ENCODE measurements at regions not wholly inside any gene's neighbourhood (a gene's known extent, or its start where the extent isn't known, plus 50 kb on each side); places are given as distances from the start of the nearest gene placed in this dataset.

DNA sequence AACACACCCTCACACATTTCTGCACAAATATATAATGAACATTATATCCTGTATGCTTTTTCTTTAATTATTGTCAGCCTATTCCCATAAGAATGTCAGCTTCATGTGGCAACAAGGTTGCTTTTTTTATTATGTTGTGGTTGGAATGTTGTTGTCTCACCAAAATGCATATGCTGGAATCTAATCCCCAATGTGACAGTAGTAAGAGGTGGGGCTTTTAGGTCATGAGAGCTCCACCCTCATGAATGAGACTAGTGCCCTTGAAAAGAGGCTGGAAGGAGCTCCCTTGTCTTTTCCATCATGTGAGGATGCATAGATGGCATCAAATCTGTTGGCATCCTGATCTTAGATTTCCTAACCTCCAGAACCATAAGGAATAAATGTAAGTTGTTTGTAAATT lies 131.3 kb upstream of the IRX6 start:
- no peak overlapping the region for H3K27ac ChIP-seq (ENCODE audit: low read length)
- no peaks in the 10 kb centered on the region for H3K9me2 ChIP-seq (replicated peaks; ENCODE audit: low read length)
- no peak overlapping the region for H3K4me2 ChIP-seq (ENCODE audit: low read length)
- BruUV-seq (replicated peaks) = no TSS peak
- DNase-seq (no peak), ATAC-seq (no peak)
- H3K9me3 ChIP-seq (ENCODE audit: low read length) = no peaks in the 10 kb centered on the region
- CTCF ChIA-PET = no interaction called here
- H2AFZ ChIP-seq (ENCODE audit: low read length) = no peak overlapping the region
- H3K36me3 ChIP-seq (ENCODE audit: low read depth, low read length) = no peaks in the 10 kb centered on the region
- no peaks in the 10 kb centered on the region for H3K27me3 ChIP-seq (ENCODE audit: low read length)
- no peak overlapping the region for H3K9ac ChIP-seq (ENCODE audit: low read length)
- no peaks in the 10 kb centered on the region for H4K20me1 ChIP-seq (ENCODE audit: low read length)
- intact Hi-C loops (cut with micrococcal nuclease) = no loop called here
- no peaks in the 10 kb centered on the region for H3K4me1 ChIP-seq (ENCODE audit: insufficient read depth, low read length)
- H3F3A ChIP-seq (ENCODE audit: low read length, unreplicated experiment) = no peaks in the 10 kb centered on the region
- H3K4me3 ChIP-seq (ENCODE audit: low read length) = no peak overlapping the region
- TF ChIP-seq EZH2phosphoT487 (IDR thresholded peaks at IDR 0.05; ENCODE audit: borderline replicate concordance, low read length) (no peak), EZH2 (IDR thresholded peaks at IDR 0.05; ENCODE audit: low read length, unreplicated experiment) (no peak), CTCF (conservative IDR thresholded peaks at IDR 0.05; ENCODE audit: low read depth, low read length) (no peak)
- POLR2A ChIA-PET (ENCODE audit: unreplicated experiment) = no interaction called here
- no peaks in the 10 kb centered on the region for H3K79me2 ChIP-seq (ENCODE audit: low read length)

DNA sequence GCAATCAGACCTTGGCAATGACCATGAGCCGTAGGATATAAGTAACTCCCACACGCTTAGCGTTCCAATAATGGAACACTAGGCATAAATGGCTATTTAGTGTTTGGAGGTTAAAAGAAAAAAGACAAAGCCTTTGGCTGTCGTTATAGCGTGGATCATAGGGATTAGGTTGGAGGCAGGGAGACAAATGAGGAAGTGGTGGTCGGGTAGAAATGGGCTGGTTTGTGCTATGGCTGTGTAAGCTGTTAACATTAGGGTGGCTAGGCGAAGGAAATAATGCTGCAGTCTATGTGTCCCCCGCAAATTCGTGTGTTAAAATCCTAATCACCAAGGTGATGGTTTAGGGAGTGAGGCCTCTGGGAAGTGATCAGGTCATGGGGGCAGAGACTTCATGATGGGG lies 120.4 kb upstream of the IRX6 start:
- ATAC-seq = no peak
- no TSS peak for BruUV-seq (replicated peaks)
- Histone ChIP-seq H2AFZ (ENCODE audit: low read length) (no peak overlapping the region), H4K20me1 (ENCODE audit: low read length) (no peaks in the 10 kb centered on the region), H3K4me3 (ENCODE audit: low read length) (no peak overlapping the region), H3K9me2 (replicated peaks; ENCODE audit: low read length) (no peaks in the 10 kb centered on the region), H3K9me3 (ENCODE audit: low read length) (no peaks in the 10 kb centered on the region), H3K4me2 (ENCODE audit: low read length) (no peak overlapping the region), H3K79me2 (ENCODE audit: low read length) (no peaks in the 10 kb centered on the region), H3K27ac (ENCODE audit: low read length) (no peak overlapping the region), H3F3A (ENCODE audit: low read length, unreplicated experiment) (no peaks in the 10 kb centered on the region), H3K9ac (ENCODE audit: low read length) (no peak overlapping the region), H3K4me1 (ENCODE audit: insufficient read depth, low read length) (no peaks in the 10 kb centered on the region), H3K27me3 (ENCODE audit: low read length) (no peaks in the 10 kb centered on the region), H3K36me3 (ENCODE audit: low read depth, low read length) (no peaks in the 10 kb centered on the region)
- ChIA-PET POLR2A (ENCODE audit: unreplicated experiment) (no interaction called here), CTCF (no interaction called here)
- DNase-seq = no peak
- TF ChIP-seq EZH2 (IDR thresholded peaks at IDR 0.05; ENCODE audit: low read length, unreplicated experiment) = no peak
- no peak for TF ChIP-seq EZH2phosphoT487 (IDR thresholded peaks at IDR 0.05; ENCODE audit: borderline replicate concordance, low read length)
- no peak for TF ChIP-seq CTCF (conservative IDR thresholded peaks at IDR 0.05; ENCODE audit: low read depth, low read length)
- intact Hi-C loops (cut with micrococcal nuclease) = no loop called here

GRCh38 chr16:55204069-55204468 lies 119.9 kb upstream of the IRX6 start:
- TF ChIP-seq EZH2 (IDR thresholded peaks at IDR 0.05; ENCODE audit: low read length, unreplicated experiment) = no peak
- no peak for TF ChIP-seq CTCF (conservative IDR thresholded peaks at IDR 0.05; ENCODE audit: low read depth, low read length)
- no peak for TF ChIP-seq EZH2phosphoT487 (IDR thresholded peaks at IDR 0.05; ENCODE audit: borderline replicate concordance, low read length)
- Histone ChIP-seq H3K4me1 (ENCODE audit: insufficient read depth, low read length) (no peaks in the 10 kb centered on the region), H3F3A (ENCODE audit: low read length, unreplicated experiment) (no peaks in the 10 kb centered on the region), H3K9me3 (ENCODE audit: low read length) (no peaks in the 10 kb centered on the region), H3K36me3 (ENCODE audit: low read depth, low read length) (no peaks in the 10 kb centered on the region), H3K9ac (ENCODE audit: low read length) (no peak overlapping the region), H3K9me2 (replicated peaks; ENCODE audit: low read length) (no peaks in the 10 kb centered on the region), H3K27ac (ENCODE audit: low read length) (no peak overlapping the region), H3K4me3 (ENCODE audit: low read length) (no peak overlapping the region), H3K79me2 (ENCODE audit: low read length) (no peaks in the 10 kb centered on the region), H3K4me2 (ENCODE audit: low read length) (no peak overlapping the region), H3K27me3 (ENCODE audit: low read length) (no peaks in the 10 kb centered on the region), H4K20me1 (ENCODE audit: low read length) (no peaks in the 10 kb centered on the region), H2AFZ (ENCODE audit: low read length) (no peak overlapping the region)
- no peak for ATAC-seq
- DNase-seq = no peak
- CTCF ChIA-PET = no interaction called here
- BruUV-seq (replicated peaks) = no TSS peak
- intact Hi-C loops (cut with micrococcal nuclease) = no loop called here
- POLR2A ChIA-PET (ENCODE audit: unreplicated experiment) = no interaction called here
